Limb (tissue), 2 donors: ENCODE measurements at regions not wholly inside any gene's neighbourhood (a gene's known extent, or its start where the extent isn't known, plus 50 kb on each side); places are given as distances from the start of the nearest gene placed in this dataset.

ENCODE experiments used
- DNase-seq, 2 donors: peaks; one replicate each; pipeline ENCODE4 v3.0.0-alpha.2; 2016; ENCODE audit errors: extremely low spot score in 2 of 2

DNA sequence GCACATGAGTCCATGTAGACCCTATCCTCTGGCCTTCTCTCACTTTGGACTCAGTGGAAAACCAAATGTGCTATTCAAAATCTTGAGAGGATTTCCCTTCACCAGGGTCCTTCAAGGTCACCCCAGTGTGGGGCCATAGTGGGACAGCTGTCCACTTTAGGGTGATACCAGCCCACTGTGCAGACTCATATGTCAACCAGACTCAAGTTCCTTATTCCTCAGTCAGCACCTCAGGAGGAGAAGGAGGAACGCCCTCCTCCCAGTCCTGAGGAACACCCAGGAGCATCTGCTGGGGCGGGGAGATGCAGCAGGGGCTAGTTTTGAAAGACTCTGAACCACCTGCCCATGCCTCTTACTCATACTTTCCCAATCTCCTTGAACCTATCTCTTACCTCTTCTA, 340.9 kb downstream of the MATN1 start:
- DNase-seq, result peak in 1 of 2 donors; percentile 12

DNA sequence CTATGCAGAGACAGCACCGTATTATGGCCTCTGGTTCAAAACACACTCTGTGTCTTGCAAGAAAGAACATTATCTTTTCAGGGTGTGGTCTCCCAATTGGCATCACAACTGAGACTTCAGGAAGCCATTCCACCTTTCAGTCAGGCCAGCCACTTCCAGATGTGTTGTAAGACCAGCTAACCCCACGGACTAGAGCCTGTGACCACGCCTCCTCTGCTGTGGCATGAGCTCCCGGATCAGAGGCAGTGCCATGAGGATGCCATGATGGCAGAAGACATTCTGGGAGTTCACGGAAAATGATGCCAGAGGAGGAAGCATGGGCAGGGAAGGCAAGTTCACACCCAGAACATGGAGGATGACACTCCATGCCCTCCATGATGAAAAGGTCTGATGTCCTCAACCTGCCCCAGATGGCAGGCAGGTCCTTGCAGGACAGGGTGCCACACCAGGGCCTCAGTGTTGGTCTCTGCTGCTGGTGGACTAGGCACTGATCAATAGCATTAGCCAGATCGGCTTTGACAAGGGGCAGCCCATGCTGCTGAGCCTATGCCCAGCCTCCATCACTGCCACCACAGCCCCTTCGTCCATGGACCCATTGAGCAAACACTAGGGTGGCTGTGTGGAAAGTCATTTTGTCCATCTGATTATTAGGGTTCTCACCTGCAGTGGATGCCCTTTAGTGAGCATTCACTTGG, 341.6 kb downstream of the MATN1 start:
- DNase-seq, result peak in 1 of 2 donors; percentile 15

DNA sequence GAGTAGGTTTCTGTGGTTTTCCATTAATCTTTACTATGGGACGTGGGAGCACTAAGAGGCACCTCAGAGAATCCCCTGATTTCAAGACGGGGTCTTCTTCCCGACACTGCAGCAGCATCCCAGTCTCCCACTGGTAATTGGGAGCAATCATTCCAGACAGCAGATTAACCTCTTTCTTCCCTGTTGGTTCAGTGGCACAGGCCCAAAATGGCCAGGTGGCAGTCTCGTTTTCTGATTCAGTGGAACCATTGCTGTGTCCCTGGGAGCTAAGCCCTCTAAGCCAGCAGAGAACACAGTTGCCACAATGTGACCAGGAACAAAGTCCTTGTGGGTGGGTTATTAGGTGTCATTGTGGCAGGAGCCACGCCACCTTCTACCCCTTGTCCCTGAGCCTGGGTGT, 342.1 kb downstream of the MATN1 start:
- DNase-seq, result peak in 1 of 2 donors; percentile 16

DNA sequence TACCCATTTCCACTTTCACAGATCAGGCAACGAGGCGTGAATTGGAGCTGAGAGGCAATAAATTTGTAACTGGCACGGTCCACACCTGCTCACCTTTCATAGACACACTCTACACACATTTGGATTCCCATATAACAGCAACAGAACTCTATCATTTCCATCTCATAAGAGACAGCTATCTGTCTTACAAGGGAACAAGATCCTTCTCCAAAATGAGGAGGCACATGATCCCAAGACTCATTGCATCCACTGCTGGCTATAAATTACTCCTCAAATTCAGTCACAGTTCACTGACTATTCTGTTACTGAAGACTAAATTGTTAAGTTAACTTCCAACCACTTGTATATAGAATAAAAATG, 342.8 kb downstream of the MATN1 start:
- no peak for DNase-seq

DNA sequence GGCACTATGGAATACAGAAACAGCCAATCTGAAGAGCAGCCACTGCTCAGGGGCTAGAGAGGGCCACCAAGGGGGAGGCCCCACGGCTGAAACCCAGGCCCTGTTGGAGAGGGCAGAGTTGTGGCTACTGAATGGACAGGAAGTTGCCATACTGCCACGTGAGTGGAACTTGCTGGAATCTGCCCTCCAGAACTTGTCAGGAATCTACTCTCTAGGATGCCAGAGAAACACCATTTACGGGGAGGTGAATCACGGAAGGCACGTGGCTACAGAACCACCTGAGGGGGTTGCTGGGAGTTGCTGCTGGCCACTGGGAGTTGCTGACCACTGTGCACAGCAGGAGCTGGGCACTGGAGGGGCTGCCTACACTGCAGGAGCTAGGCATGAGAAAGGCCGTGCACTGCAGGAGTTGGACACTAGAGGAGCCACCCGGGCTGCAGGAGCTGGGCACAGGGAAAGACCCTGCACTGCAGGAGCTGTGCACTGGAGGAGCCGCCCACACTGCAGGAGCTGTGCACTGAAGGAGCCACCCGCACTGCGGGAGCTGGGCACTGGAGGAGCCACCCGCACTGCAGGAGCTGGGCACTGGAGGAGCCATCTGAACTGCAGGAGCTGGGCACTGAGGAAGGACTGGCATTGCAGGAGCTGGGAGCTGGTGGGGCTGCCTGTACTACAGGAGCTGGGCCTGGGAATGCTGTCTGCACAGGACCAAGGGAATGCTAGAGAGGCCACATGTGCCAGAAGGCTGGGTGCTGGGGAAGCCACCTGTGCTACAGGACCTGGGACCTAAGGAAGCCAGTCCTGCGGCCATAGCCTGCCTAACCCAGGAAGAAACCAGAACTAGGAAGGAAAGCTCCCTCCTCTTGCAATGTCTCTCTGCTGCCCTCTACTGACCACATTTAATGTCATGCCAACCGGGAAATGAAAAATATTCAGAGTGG, 343.4 kb downstream of the MATN1 start:
- DNase-seq, result peak; percentile 70 to 78

GRCh38 chr1:30378991-30379581, 344.3 kb downstream of the MATN1 start:
- peak; percentile 27 to 61 for DNase-seq

DNA sequence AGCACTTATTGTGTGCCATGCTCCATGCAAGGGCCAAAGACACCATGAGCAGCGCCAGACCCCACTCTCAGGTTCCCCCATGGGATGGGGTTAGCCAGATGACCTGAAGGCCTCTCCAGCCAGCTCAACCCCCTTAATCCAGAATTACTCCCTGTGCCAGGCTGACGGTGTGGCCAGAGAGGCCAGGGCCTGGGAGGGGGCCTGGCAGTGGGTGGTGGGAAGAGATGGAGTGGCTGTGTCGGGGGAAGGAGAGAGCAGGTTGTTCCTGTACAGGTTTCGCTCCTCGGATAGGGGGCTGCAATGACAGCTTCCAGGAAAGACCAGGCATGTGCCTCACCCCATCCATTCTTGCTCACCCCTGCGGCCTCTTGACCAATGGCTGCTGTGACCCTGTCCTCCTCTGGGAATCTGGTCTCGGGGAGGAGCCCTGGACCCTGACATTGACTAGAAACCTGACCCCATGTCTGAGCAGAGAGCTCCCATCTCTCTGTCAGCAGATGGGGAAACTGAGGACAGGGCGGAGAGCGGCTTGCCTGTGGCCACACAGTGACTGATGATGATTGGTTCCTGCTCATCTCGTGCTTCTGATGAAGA, 345.3 kb downstream of the MATN1 start:
- DNase-seq, result peak in 1 of 2 donors; percentile 28

DNA sequence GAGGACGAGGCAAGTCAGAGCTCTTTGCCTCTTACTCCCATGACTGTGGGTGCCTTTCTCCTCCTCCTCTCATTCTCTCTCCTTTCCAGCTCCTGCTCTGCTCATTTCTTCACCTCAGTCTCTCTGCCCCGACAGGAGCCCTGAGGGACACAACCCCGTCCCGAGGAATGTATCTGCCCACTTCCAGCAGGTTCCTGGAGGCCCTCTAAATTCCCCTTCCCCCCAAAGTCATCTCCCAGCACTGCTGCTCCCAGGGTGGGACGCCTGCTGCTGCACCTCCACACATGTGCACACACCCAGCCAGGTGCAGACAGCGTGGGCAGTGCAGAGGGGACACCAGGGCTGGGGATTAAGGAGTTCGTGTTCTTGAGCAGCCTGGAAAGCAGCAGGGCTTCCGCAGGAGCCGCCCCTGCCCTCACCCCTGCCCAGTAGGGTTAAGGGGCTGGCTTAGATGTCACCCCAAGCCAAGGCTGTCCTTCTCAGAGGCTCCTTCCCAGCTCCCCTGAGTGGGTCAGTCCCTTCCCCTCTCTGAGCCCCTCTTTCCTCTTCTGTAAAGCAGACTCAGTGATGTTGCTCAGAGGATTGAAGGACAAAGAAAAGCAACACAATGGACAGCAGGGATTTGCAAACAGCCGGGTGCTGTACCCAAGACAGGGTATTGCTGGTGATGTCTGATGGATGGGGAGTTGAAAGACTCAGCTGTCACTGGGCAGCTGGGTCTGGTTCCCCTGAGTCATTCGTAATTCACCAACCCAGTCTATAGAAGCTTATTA, 346.0 kb downstream of the MATN1 start:
- peak in 1 of 2 donors; percentile 20 for DNase-seq

DNA sequence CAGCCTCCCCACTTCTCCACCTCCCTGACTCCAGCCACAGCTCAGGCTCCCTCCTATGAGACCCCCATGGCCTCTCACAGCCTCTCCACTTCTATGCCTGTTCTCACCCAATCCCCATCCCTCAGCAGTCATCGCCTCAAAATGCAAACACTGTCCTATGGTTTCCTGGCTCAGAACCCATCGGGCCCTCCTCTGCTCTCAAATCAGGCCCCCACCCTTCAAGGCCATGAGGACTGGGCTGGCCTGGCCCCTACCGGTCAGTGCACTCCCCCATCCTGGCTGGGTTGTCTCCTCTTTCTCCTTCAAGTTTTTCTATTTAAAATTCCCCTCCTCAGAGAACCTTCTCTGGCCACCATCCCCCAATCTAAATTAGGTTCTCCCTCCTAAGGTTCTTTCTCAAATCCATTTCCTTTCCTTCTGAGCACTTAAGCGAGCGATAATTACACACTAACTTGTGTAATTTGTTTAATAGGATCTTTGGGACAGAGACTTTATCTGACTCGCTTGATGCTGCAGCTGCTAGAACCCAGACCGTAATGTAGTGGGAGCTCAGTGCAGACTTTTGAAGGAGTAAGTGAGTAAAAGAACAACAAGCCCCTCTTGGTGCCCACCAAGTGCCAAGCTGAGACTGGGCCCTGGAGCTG, 347.2 kb downstream of the MATN1 start:
- DNase-seq, result no peak

GRCh38 chr1:30375156-30375555, 348.2 kb downstream of the MATN1 start:
- no peak for DNase-seq

DNA sequence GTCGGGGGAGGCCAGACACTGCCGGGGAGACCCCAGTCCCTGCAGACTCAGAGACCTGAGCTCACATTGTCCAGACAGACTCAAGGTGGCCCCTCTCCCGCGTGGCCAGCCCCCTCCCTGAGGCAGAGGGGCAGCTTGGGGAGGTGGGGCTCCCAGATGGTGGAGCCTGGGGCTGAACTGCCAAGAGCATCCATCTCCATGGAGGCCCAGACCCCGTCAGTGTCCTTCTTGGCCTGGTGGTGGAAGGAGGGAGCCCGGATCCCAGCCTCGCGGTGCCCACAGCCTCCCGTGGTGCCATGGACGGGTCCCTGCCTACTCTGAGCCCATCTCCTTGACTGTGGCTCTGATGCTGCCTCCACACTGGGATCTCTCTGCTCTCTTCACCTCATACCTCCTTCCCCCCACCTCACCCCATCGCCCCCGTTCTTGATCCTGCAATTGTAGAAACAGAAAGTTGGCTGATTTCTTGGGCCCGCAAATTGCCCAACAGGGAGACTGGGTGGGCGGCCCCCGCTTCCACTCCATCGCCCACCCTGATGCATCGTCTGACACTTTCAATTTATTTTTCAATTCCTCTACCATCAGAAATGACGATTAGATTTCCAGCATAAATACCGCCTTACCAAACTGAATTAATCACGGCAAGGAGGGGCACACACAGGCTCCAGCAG, 348.9 kb downstream of the MATN1 start:
- no peak for DNase-seq

- no peak for DNase-seq
Observed at GRCh38 chr1:30373471-30374399, 349.6 kb downstream of the MATN1 start.

DNA sequence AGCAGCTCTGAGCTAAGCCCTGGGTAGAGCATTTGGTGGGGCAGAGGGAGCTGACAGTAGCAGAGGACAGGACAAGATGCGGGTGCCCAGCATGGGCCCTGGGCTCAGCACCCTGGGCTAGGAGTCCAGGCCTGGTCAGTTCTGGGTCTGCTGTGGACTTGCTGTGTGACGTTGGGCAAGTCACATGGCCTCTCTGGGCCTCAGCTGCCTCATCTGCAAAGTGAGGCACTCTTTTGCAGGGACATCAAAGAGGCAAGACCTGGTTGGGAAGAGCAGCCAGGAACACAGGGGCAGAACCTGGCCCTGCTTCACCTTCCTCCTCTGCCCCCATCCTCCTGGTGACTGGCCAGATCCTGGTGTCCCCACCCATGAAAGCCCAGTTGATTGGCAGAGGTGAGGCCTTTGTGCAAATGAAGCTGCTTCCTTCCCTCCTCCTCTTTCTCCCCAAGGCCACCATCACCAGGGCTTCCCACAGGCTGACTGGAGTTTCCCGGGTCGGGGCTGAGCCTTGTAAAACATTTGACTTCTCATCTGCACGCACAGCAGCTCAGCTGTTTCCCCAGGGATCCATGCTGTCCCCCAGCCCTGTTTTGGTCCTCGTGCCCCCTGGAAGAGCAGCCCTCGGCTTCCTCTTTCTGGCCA, 350.5 kb downstream of the MATN1 start:
- no peak for DNase-seq

DNA sequence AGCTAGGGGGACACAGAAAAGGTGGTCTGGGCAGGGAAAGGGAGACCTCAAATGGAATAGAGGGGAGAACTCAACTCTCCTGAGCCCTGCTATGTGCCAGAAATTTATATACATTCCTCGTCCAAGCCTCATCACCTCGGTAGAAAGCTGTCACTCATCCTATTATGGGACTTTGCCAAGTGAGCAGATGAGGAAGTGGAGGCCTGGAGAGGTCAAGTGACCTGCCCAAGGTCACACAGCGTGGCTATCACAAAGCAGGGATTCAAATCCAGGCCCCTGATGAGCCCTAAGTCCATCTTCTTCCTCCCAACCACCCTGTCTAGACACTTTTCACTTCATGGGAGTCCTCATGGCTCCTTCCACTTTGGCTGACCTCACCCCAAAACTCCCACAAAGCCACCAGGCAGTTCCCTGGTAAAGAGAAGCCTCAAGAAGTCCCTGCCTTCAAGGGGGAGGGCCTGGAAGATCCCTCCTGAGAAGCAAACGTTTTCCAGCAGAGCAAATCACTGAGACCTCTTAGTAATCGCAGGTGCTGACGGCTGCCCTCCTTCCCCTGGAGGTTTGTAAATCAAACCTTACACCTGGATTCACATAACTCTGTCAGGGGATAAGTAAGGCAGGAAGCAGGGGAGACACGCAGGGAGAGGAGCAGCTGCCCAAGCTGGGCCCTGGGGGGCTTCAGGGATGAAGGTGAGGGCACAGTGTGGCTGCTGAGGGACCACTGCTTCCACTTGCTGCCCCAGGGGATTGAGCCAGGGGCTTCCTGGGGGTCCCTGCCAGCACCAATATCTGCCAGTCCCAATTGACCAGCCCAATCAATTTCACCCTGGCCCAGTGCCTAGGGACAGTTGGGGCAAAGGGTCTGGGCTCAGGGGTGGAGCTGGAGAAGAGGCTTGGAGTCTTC, 351.2 kb downstream of the MATN1 start:
- no peak for DNase-seq

- no peak for DNase-seq
Observed at GRCh38 chr1:30371179-30371788, 352.1 kb downstream of the MATN1 start.

DNA sequence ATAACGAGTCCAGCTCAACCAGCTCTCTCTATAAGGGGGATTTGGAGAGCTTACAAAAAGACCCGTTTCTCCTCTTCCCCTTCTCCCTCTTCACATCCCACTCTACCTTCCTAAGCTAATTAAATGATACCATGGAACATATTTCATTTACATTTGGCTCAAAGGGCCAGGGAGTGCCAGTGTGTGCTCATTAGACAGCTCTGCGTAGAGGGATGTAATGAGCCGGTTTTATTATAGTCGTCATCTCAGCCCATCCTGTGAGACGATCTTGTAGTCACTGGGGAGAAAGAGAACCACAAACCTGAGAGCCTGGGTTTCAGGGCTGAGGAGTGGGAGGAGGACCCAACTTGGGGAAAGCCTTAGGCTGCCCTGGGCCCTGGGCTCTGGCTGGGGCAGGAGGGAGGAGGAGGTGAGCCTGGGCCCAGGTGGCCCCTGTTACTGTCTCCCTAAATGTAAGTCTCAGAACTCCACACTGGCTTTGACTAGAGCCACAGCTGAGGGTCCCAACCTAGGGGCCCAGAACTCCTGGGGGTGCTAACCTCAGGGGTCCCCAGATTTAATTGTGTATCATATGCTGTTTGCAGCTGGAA, 354.6 kb downstream of the MATN1 start:
- no peak for DNase-seq

DNA sequence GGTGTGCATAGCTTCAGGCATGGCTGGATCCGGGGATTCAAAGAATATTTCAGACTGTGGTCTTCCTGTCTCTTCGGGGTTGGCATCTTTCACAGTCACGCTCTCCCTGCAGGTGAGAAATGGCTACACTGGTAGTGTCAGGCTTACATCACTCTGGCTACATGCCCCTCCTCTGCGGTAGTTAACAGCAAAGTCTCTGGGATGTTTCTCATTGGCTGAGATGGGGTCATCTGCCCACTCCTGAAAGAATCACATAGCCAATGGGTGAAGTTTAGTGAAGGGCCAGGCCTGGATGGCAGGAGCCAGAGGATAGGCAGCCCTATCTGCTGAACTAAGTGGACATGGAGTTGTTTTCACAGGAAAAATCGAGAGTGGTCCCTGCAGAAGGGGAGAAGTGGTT, 356.5 kb downstream of the MATN1 start:
- DNase-seq, result no peak
